Activated CD4-positive, alpha-beta T cell treated with anti-CD3 and anti-CD28 coated beads for 4 hours (primary cell): ENCODE measurements at regions not wholly inside any gene's neighbourhood (a gene's known extent, or its start where the extent isn't known, plus 50 kb on each side); places are given as distances from the start of the nearest gene placed in this dataset.
A peak's percentile ranks its signal among the peaks of the same experiment; 100 is the strongest.
"Not testable (repeated sequence)": the region's sequence is repeated elsewhere in the genome, so short reads cannot be mapped to it uniquely, and the experiment has no call there.

Experiments
- DNase-seq, 2 donors: peaks; one replicate each; pipeline ENCODE4 v3.0.0-alpha.2; 2020

- DNase-seq, result not testable (repeated sequence)
These were observed 168.5 kb upstream of the FAM72C start for GRCh38 chr1:144140243-144140642.

GRCh38 chr1:144105006-144105405 is 133.2 kb upstream of the FAM72C start:
- peak in 1 of 2 donors; percentile 0 for DNase-seq

GRCh38 chr1:144104000-144104677 is 132.4 kb upstream of the FAM72C start:
- peak; percentile 27 to 43 for DNase-seq

GRCh38 chr1:144103156-144103880 is 131.5 kb upstream of the FAM72C start:
- DNase-seq, result peak; percentile 21 to 39

GRCh38 chr1:144102046-144102745 is 130.4 kb upstream of the FAM72C start:
- peak; percentile 2 to 5 for DNase-seq

- peak; percentile 3 to 14 for DNase-seq
These were observed 129.7 kb upstream of the FAM72C start for GRCh38 chr1:144101397-144102045.

- DNase-seq, result peak in 1 of 2 donors; percentile 40
These were observed 105.5 kb upstream of the FAM72C start for GRCh38 chr1:144077167-144077841.

- DNase-seq, result peak in 1 of 2 donors; percentile 29
These were observed 104.9 kb upstream of the FAM72C start for GRCh38 chr1:144076646-144077045.

- not testable (repeated sequence) for DNase-seq
These were observed 98.7 kb upstream of the FAM72C start for GRCh38 chr1:144070394-144071053.

- not testable (repeated sequence) for DNase-seq
These were observed 95.3 kb upstream of the FAM72C start for GRCh38 chr1:144067042-144067441.

- not testable (repeated sequence) for DNase-seq
These were observed 94.5 kb upstream of the FAM72C start for GRCh38 chr1:144066071-144066813.

- DNase-seq, result not testable (repeated sequence)
These were observed 93.7 kb upstream of the FAM72C start for GRCh38 chr1:144065299-144066060.

GRCh38 chr1:144049365-144049764 is 77.6 kb upstream of the FAM72C start:
- DNase-seq, result not testable (repeated sequence)

GRCh38 chr1:144046645-144047044 is 74.9 kb upstream of the FAM72C start:
- DNase-seq, result not testable (repeated sequence)

- DNase-seq, result not testable (repeated sequence)
These were observed 74.2 kb upstream of the FAM72C start for GRCh38 chr1:144045751-144046546.

- DNase-seq, result not testable (repeated sequence)
These were observed 70.5 kb upstream of the FAM72C start for GRCh38 chr1:144042251-144042650.

- DNase-seq, result not testable (repeated sequence)
These were observed 68.5 kb upstream of the FAM72C start for GRCh38 chr1:144040293-144040692.

GRCh38 chr1:144034045-144034444 is 62.3 kb upstream of the FAM72C start:
- not testable (repeated sequence) for DNase-seq

- DNase-seq, result not testable (repeated sequence)
These were observed 59.8 kb upstream of the FAM72C start for GRCh38 chr1:144031550-144031949.
